H1 (cell line): ENCODE measurements at regions not wholly inside any gene's neighbourhood (a gene's known extent, or its start where the extent isn't known, plus 50 kb on each side); places are given as distances from the start of the nearest gene placed in this dataset.

Experiments
- CBX8 ChIP-seq: fragments of 300-800, 300-1000 bp; sonication (generic); IDR thresholded peaks from 2 replicates; pipeline ENCODE4 v1.7.1; 2016; ENCODE audit warnings: low read depth, low read length, borderline replicate concordance
- CREB1 ChIP-seq: IDR thresholded peaks from 2 replicates; pipeline ENCODE4 v1.6.1; 2012; ENCODE audit warnings: inconsistent platforms
- EZH2 ChIP-seq: fragments of 200-600 bp; sonication (generic); IDR thresholded peaks from 2 replicates; pipeline ENCODE4 v1.7.1; 2012; ENCODE audit warnings: low read depth, mild to moderate bottlenecking, moderate library complexity, low read length, inconsistent platforms; ENCODE audit not compliant: severe bottlenecking
- NANOG ChIP-seq: IDR thresholded peaks from 2 replicates; pipeline ENCODE4 v1.6.1; 2011; ENCODE audit warnings: low read length, low read depth, mild to moderate bottlenecking, inconsistent platforms; ENCODE audit not compliant: insufficient read depth, poor library complexity, severe bottlenecking
- POLR2A ChIP-seq, 2 experiments: IDR thresholded peaks; 1 replicate in 1 of 2; 2 replicates in 1 of 2; pipeline ENCODE4 v1.6.1; 2011; ENCODE audit warnings: low read depth in 2 of 2, low read length in 2 of 2, mild to moderate bottlenecking in 2 of 2; ENCODE audit errors: control extremely low read depth in 1 of 2
- POLR2AphosphoS5 ChIP-seq: IDR thresholded peaks from 2 replicates; pipeline ENCODE4 v1.6.1; 2011; ENCODE audit warnings: low read depth, low read length
- SIN3A ChIP-seq, 2 experiments: IDR thresholded peaks in 1 of 2; conservative IDR thresholded peaks in 1 of 2; 2 replicates each; pipeline ENCODE4 v1.6.1; 2011 to 2012; ENCODE audit warnings: low read length in 2 of 2, improper control_type of control experiment in 1 of 2, low read depth in 1 of 2, mild to moderate bottlenecking in 1 of 2
- SIRT6 ChIP-seq: IDR thresholded peaks from one replicate; pipeline ENCODE4 v1.7.1; 2012; ENCODE audit warnings: low read length, inconsistent platforms
- SP1 ChIP-seq: IDR thresholded peaks from 2 replicates; pipeline ENCODE4 v1.6.1; 2011; ENCODE audit warnings: low read depth, low read length
- TBP ChIP-seq: IDR thresholded peaks from 2 replicates; pipeline ENCODE4 v1.6.1; 2011; ENCODE audit warnings: low read depth, low read length, improper control_type of control experiment
- ZNF274 ChIP-seq: IDR thresholded peaks from 2 replicates; pipeline ENCODE4 v1.7.0; 2012; ENCODE audit warnings: low read length, borderline replicate concordance; ENCODE audit errors: extremely low read depth
- TF ChIP-seq, protein P1 (sequence below), 3 experiments: IDR thresholded peaks; 1 replicate in 2 of 3; 2 replicates in 1 of 3; pipeline versions ENCODE4 v1.5.1 to v1.6.1; 2011; ENCODE audit warnings: low read length in 3 of 3, mild to moderate bottlenecking in 3 of 3, inconsistent platforms in 2 of 3, low read depth in 1 of 3, moderate library complexity in 1 of 3; ENCODE audit not compliant: insufficient read depth in 1 of 3; ENCODE audit errors: control extremely low read depth in 1 of 3
- TF ChIP-seq, protein P2 (sequence below): IDR thresholded peaks from 2 replicates; pipeline ENCODE4 v1.6.1; 2012; ENCODE audit warnings: inconsistent platforms

DNA sequence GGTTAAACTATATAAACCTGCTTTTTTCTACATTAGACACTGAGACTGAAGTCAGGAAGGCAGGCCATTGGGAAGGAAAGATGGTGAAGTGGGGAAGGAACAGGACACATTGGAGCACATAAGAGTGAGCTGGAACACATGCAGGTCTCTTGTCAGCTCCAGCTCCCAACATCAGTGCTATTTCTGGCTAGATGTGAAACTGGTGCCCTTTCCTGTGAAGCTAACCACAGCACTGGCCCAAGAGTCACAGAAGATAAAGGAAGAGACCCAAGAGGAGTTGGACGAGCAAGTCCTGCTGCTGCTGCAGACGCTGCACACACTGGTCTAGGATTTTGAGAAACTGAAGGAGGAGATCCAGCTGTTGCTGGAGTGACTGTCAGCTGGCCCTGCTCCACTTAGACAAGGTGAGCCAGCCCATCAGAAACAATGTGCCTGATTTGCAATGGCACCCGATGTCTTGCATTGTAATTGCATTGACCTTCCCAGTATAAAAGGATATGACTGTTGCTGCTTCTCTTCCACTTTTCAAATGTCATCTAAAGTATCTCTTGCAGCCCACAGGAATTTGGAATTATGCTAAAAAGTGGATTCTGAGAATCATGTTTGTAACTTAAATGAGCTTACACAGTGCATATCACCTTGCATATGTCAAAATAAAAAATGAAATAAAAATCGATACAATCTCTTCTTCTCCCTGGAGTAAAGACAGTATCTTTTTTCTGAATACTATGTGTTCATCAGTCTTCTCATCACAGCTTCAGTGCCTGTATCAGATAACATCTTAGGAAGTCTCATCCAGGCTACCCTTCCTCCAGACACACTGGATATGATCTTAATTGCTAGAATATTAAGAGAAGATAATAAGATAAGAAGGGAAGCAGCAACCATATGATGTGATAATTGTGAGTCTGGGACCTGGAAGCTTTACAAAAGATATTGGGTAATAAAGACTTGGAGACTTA is 230.7 kb upstream of the SPRY2 start:
- no peak for TF ChIP-seq ZNF274
- TF ChIP-seq, protein P1, sequence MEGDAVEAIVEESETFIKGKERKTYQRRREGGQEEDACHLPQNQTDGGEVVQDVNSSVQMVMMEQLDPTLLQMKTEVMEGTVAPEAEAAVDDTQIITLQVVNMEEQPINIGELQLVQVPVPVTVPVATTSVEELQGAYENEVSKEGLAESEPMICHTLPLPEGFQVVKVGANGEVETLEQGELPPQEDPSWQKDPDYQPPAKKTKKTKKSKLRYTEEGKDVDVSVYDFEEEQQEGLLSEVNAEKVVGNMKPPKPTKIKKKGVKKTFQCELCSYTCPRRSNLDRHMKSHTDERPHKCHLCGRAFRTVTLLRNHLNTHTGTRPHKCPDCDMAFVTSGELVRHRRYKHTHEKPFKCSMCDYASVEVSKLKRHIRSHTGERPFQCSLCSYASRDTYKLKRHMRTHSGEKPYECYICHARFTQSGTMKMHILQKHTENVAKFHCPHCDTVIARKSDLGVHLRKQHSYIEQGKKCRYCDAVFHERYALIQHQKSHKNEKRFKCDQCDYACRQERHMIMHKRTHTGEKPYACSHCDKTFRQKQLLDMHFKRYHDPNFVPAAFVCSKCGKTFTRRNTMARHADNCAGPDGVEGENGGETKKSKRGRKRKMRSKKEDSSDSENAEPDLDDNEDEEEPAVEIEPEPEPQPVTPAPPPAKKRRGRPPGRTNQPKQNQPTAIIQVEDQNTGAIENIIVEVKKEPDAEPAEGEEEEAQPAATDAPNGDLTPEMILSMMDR (IDR thresholded peaks at IDR 0.05; ENCODE audit: control extremely low read depth in 1 of 3, insufficient read depth in 1 of 3, low read depth in 1 of 3, low read length in 3 of 3), result no peak
- no peak for TF ChIP-seq EZH2
- no peak for TF ChIP-seq POLR2AphosphoS5
- no peak for TF ChIP-seq SIRT6
- TF ChIP-seq CBX8, result no peak
- TF ChIP-seq, protein P2, sequence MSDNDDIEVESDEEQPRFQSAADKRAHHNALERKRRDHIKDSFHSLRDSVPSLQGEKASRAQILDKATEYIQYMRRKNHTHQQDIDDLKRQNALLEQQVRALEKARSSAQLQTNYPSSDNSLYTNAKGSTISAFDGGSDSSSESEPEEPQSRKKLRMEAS, result no peak
- TF ChIP-seq SIN3A (conservative IDR thresholded peaks at IDR 0.05 in 1 of 2, IDR thresholded peaks at IDR 0.05 in 1 of 2; ENCODE audit: low read depth in 1 of 2, low read length in 2 of 2), result no peak
- TF ChIP-seq CREB1, result no peak
- no peak for TF ChIP-seq SP1
- TF ChIP-seq POLR2A (IDR thresholded peaks at IDR 0.05; ENCODE audit: control extremely low read depth in 1 of 2, low read depth in 2 of 2, low read length in 2 of 2), result no peak
- TF ChIP-seq NANOG, result no peak
- no peak for TF ChIP-seq TBP
